ENCODE measurements at regions not wholly inside any gene's neighbourhood (a gene's known extent, or its start where the extent isn't known, plus 50 kb on each side); places are given as distances from the start of the nearest gene placed in this dataset.

GRCh38 chr6:144647971-144648651 is 363.0 kb downstream of the UTRN start (continued):
- peak; percentile 39 for TF ChIP-seq CTCF (CRISPR knock-in tag; IDR thresholded peaks at IDR 0.05)
- no peak; the same call in 1 of the 2 replicates for TF ChIP-seq KAT8 (CRISPR knock-in tag; IDR thresholded peaks at IDR 0.05)
- TF ChIP-seq RARA (CRISPR knock-in tag; IDR thresholded peaks at IDR 0.05) = peak; percentile 46
- no peak for TF ChIP-seq ZC3H4 (CRISPR knock-in tag; IDR thresholded peaks at IDR 0.05; ENCODE audit: borderline replicate concordance)
- TF ChIP-seq, protein P1, sequence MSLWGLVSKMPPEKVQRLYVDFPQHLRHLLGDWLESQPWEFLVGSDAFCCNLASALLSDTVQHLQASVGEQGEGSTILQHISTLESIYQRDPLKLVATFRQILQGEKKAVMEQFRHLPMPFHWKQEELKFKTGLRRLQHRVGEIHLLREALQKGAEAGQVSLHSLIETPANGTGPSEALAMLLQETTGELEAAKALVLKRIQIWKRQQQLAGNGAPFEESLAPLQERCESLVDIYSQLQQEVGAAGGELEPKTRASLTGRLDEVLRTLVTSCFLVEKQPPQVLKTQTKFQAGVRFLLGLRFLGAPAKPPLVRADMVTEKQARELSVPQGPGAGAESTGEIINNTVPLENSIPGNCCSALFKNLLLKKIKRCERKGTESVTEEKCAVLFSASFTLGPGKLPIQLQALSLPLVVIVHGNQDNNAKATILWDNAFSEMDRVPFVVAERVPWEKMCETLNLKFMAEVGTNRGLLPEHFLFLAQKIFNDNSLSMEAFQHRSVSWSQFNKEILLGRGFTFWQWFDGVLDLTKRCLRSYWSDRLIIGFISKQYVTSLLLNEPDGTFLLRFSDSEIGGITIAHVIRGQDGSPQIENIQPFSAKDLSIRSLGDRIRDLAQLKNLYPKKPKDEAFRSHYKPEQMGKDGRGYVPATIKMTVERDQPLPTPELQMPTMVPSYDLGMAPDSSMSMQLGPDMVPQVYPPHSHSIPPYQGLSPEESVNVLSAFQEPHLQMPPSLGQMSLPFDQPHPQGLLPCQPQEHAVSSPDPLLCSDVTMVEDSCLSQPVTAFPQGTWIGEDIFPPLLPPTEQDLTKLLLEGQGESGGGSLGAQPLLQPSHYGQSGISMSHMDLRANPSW (CRISPR knock-in tag; IDR thresholded peaks at IDR 0.05; ENCODE audit: borderline replicate concordance) = no peak
- TF ChIP-seq TBX3 (IDR thresholded peaks at IDR 0.05; ENCODE audit: borderline replicate concordance) = no peak
- TF ChIP-seq ZNF383 (CRISPR knock-in tag; IDR thresholded peaks at IDR 0.05; ENCODE audit: borderline replicate concordance) = no peak
- no peak for TF ChIP-seq JUN (CRISPR knock-in tag; IDR thresholded peaks at IDR 0.05)
- TF ChIP-seq, protein P2, sequence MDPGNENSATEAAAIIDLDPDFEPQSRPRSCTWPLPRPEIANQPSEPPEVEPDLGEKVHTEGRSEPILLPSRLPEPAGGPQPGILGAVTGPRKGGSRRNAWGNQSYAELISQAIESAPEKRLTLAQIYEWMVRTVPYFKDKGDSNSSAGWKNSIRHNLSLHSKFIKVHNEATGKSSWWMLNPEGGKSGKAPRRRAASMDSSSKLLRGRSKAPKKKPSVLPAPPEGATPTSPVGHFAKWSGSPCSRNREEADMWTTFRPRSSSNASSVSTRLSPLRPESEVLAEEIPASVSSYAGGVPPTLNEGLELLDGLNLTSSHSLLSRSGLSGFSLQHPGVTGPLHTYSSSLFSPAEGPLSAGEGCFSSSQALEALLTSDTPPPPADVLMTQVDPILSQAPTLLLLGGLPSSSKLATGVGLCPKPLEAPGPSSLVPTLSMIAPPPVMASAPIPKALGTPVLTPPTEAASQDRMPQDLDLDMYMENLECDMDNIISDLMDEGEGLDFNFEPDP (CRISPR knock-in tag; conservative IDR thresholded peaks at IDR 0.05) = no peak
- TF ChIP-seq WIZ (CRISPR knock-in tag; IDR thresholded peaks at IDR 0.05) = no peak
- TF ChIP-seq GATA4 (IDR thresholded peaks at IDR 0.05; ENCODE audit: borderline replicate concordance, low read depth) = no peak; the same call in 1 of the 2 replicates
- 0 out of 2 replicates have a peak, but pooled peaks have one; percentile 44 for TF ChIP-seq MEIS1 (CRISPR knock-in tag; IDR thresholded peaks at IDR 0.05; ENCODE audit: borderline replicate concordance)
- TF ChIP-seq FOXA1 (IDR thresholded peaks at IDR 0.05) = no peak
- TF ChIP-seq FOXA1 (CRISPR knock-in tag; IDR thresholded peaks at IDR 0.05) = peak; percentile 75
- no peak; the same call in 1 of the 2 replicates for TF ChIP-seq TCF7 (IDR thresholded peaks at IDR 0.05; ENCODE audit: low read depth)
- TF ChIP-seq KLF15 (CRISPR knock-in tag; IDR thresholded peaks at IDR 0.05; ENCODE audit: borderline replicate concordance) = no peak
- TF ChIP-seq GTF2F1 (IDR thresholded peaks at IDR 0.05; ENCODE audit: low read length) = no peak
- TF ChIP-seq MAFK (conservative IDR thresholded peaks at IDR 0.05 in 1 of 2, IDR thresholded peaks at IDR 0.05 in 1 of 2; ENCODE audit: low read length in 2 of 2) = no peak
- TF ChIP-seq TCF12 (IDR thresholded peaks at IDR 0.05) = no peak
- TF ChIP-seq TCF12 (CRISPR knock-in tag; IDR thresholded peaks at IDR 0.05) = no peak
- peak; percentile 53; the same call in 1 of the 2 replicates for TF ChIP-seq MEF2D (CRISPR knock-in tag; IDR thresholded peaks at IDR 0.05)
- TF ChIP-seq MYPOP (CRISPR knock-in tag; IDR thresholded peaks at IDR 0.05) = no peak
- TF ChIP-seq MED8 (CRISPR knock-in tag; IDR thresholded peaks at IDR 0.05; ENCODE audit: insufficient replicate concordance) = no peak
- TF ChIP-seq ELF1 (CRISPR knock-in tag; IDR thresholded peaks at IDR 0.05) = no peak

Data from HepG2 (cell line).